A549 (cell line): ENCODE measurements at regions not wholly inside any gene's neighbourhood (a gene's known extent, or its start where the extent isn't known, plus 50 kb on each side); places are given as distances from the start of the nearest gene placed in this dataset.

Experiments used
- ATAC-seq, 2 experiments: fragments of 200-7000 bp in 1 of 2; fragments of >200 bp in 1 of 2; cut with Nextera tagmentation in 1 of 2; cut with Tn5 transposase in 1 of 2; 3 replicates each; pipeline versions ENCODE4 v1.8.0 to v1.9.1; 2018 to 2020; ENCODE audit warnings: mild to moderate bottlenecking in 1 of 2, moderate library complexity in 1 of 2
- CTCF ChIA-PET: fragments of 300-600 bp; sonication (Branson Sonifier 250); formaldehyde crosslinking; extraction: SDS; loops from one replicate; lab custom pipeline; 2021; ENCODE audit warnings: antibody characterized with exemption, inconsistent platforms; lab: Yijun Ruan, JAX
- POLR2A ChIA-PET: fragments of 350-600 bp; formaldehyde crosslinking; extraction: SDS; loops from one replicate; lab custom pipeline; 2021; ENCODE audit warnings: antibody characterized with exemption, inconsistent platforms; lab: Yijun Ruan, JAX
- DNase-seq, 2 experiments: peaks; one replicate each; pipeline versions ENCODE4 v3.0.0 to v3.0.0-alpha.2; 2011 to 2016; ENCODE audit warnings: low read depth in 1 of 2, low spot score in 1 of 2
- FAIRE-seq: peaks from 2 replicates; lab custom pipeline; 2011; peaks lifted over from hg19 to GRCh38; lab: Jason Lieb, UNC
- H3K27ac ChIP-seq, 2 experiments: fragments of >200 bp; sonication (Bioruptor Twin); formaldehyde crosslinking; 3 replicates each; pipeline ENCODE4 v1.5.1; 2016 to 2017
- H3K4me1 ChIP-seq: fragments of >200 bp; sonication (Bioruptor Twin); formaldehyde crosslinking; 3 replicates; pipeline ENCODE4 v1.6.1; 2016
- H3K4me2 ChIP-seq: fragments of >200 bp; sonication (Bioruptor Twin); formaldehyde crosslinking; 3 replicates; pipeline ENCODE4 v1.6.1; 2016
- H3K4me3 ChIP-seq: fragments of >200 bp; sonication (Bioruptor Twin); formaldehyde crosslinking; 3 replicates; pipeline ENCODE4 v1.5.1; 2016
- H3K9me3 ChIP-seq: fragments of >200 bp; sonication (Bioruptor Twin); formaldehyde crosslinking; 3 replicates; pipeline ENCODE4 v1.6.1; 2016
- CBX2 ChIP-seq: fragments of 200-600 bp; sonication (generic); IDR thresholded peaks from 2 replicates; pipeline ENCODE4 v1.6.1; 2016; ENCODE audit warnings: low read depth, mild to moderate bottlenecking, borderline replicate concordance
- CEBPB ChIP-seq, 2 experiments: fragments of >200 bp in 1 of 2; sonication (Bioruptor Twin) in 1 of 2; formaldehyde crosslinking in 1 of 2; IDR thresholded peaks; 2 replicates each; pipeline ENCODE4 v1.6.1; 2012 to 2016
- CHD2 ChIP-seq: fragments of 150-350 bp; IDR thresholded peaks from 2 replicates; pipeline ENCODE4 v1.6.1; 2014; ENCODE audit warnings: low read length; ENCODE audit not compliant: partially characterized antibody
- CHD4 ChIP-seq: fragments of 200-600 bp; sonication (generic); IDR thresholded peaks from 2 replicates; pipeline ENCODE4 v1.6.1; 2016; ENCODE audit warnings: antibody characterized with exemption, mild to moderate bottlenecking, borderline replicate concordance
- E2F6 ChIP-seq: IDR thresholded peaks from 2 replicates; pipeline ENCODE4 v1.6.1; 2012; ENCODE audit warnings: low read depth, borderline replicate concordance
- EHF ChIP-seq: fragments of 250-450 bp; sonication (Bioruptor Pico); IDR thresholded peaks from 2 replicates; pipeline ENCODE4 v1.5.0; 2020; ENCODE audit warnings: mild to moderate bottlenecking
- EHMT2 ChIP-seq: fragments of 200-600 bp; sonication (generic); IDR thresholded peaks from 2 replicates; pipeline ENCODE4 v1.6.1; 2016; ENCODE audit warnings: antibody characterized with exemption, low read depth, mild to moderate bottlenecking, moderate library complexity
- ESRRA ChIP-seq: fragments of 150-350 bp; IDR thresholded peaks from 2 replicates; pipeline ENCODE4 v1.6.1; 2014; ENCODE audit warnings: mild to moderate bottlenecking, low read length, borderline replicate concordance
- FOSB ChIP-seq: fragments of 250-450 bp; sonication (Bioruptor Pico); IDR thresholded peaks from 2 replicates; pipeline ENCODE4 v1.5.0; 2020; ENCODE audit warnings: mild to moderate bottlenecking, moderate library complexity
- FOSL2 ChIP-seq, 2 experiments: fragments of 450-650 bp in 1 of 2; fragments of >200 bp in 1 of 2; sonication (Bioruptor Twin) in 1 of 2; formaldehyde crosslinking; IDR thresholded peaks; 2 replicates each; pipeline versions ENCODE4 v1.5.0 to v1.6.1; 2016 to 2020; ENCODE audit warnings: mild to moderate bottlenecking in 1 of 2, moderate library complexity in 1 of 2
- GATA3 ChIP-seq: IDR thresholded peaks from 2 replicates; pipeline ENCODE4 v1.6.1; 2012; ENCODE audit warnings: borderline replicate concordance
- HEYL ChIP-seq: fragments of 250-450 bp; sonication (Bioruptor Pico); IDR thresholded peaks from 2 replicates; pipeline ENCODE4 v1.8.0; 2021; ENCODE audit warnings: mild to moderate bottlenecking, moderate library complexity
- HMGXB4 ChIP-seq: fragments of 250-450 bp; sonication (Bioruptor Pico); IDR thresholded peaks from 2 replicates; pipeline ENCODE4 v1.5.0; 2021; ENCODE audit warnings: mild to moderate bottlenecking, moderate library complexity, borderline replicate concordance
- HOXA7 ChIP-seq: fragments of 250-450 bp; sonication (Bioruptor Pico); IDR thresholded peaks from 2 replicates; pipeline ENCODE4 v1.5.0; 2020; ENCODE audit warnings: mild to moderate bottlenecking, moderate library complexity
- HOXB13 ChIP-seq: fragments of 250-450 bp; sonication (Bioruptor Pico); IDR thresholded peaks from 2 replicates; pipeline ENCODE4 v1.5.0; 2020; ENCODE audit warnings: low read depth, mild to moderate bottlenecking, moderate library complexity
- HOXB5 ChIP-seq: fragments of 250-450 bp; sonication (Bioruptor Pico); IDR thresholded peaks from 2 replicates; pipeline ENCODE4 v1.5.0; 2020; ENCODE audit warnings: mild to moderate bottlenecking, moderate library complexity
- JUN ChIP-seq, 2 experiments: fragments of >200 bp; sonication (Bioruptor Twin); formaldehyde crosslinking; IDR thresholded peaks; 2 replicates in 1 of 2; 3 replicates in 1 of 2; pipeline ENCODE4 v1.6.1; 2016 to 2017
- MAFK ChIP-seq: fragments of 450-650 bp; IDR thresholded peaks from 2 replicates; pipeline ENCODE4 v1.6.1; 2014; ENCODE audit not compliant: partially characterized antibody
- MYC ChIP-seq: IDR thresholded peaks from 2 replicates; pipeline ENCODE4 v1.6.1; 2012; ENCODE audit warnings: mild to moderate bottlenecking, inconsistent platforms, low read length, improper control_type of control experiment, borderline replicate concordance
- NPAS2 ChIP-seq: fragments of 250-450 bp; sonication (Bioruptor Pico); IDR thresholded peaks from 2 replicates; pipeline ENCODE4 v1.8.0; 2022; ENCODE audit warnings: mild to moderate bottlenecking, moderate library complexity, borderline replicate concordance
- NR3C1 ChIP-seq: fragments of >200 bp; sonication (Bioruptor Twin); formaldehyde crosslinking; IDR thresholded peaks from 3 replicates; pipeline ENCODE4 v1.6.1; 2017
- PHF8 ChIP-seq: fragments of 200-600 bp; sonication (generic); IDR thresholded peaks from 2 replicates; pipeline ENCODE4 v1.6.1; 2016; ENCODE audit warnings: low read depth, mild to moderate bottlenecking, antibody characterized with exemption, moderate library complexity, borderline replicate concordance
- RARB ChIP-seq: fragments of 250-450 bp; sonication (Bioruptor Pico); IDR thresholded peaks from 2 replicates; pipeline ENCODE4 v1.8.0; 2021; ENCODE audit warnings: mild to moderate bottlenecking, moderate library complexity
- RCOR1 ChIP-seq: fragments of 150-350 bp; IDR thresholded peaks from 2 replicates; pipeline ENCODE4 v1.6.1; 2014; ENCODE audit warnings: antibody characterized with exemption, low read length, low read depth
- RFX5 ChIP-seq: fragments of 450-650 bp; IDR thresholded peaks from 2 replicates; pipeline ENCODE4 v1.7.1; 2014; ENCODE audit warnings: antibody characterized with exemption, mild to moderate bottlenecking, moderate library complexity
- SREBF2 ChIP-seq: fragments of 450-650 bp; IDR thresholded peaks from 2 replicates; pipeline ENCODE4 v1.6.1; 2014; ENCODE audit warnings: mild to moderate bottlenecking, moderate library complexity
- TFCP2L1 ChIP-seq: fragments of 250-450 bp; sonication (Bioruptor Pico); IDR thresholded peaks from 2 replicates; pipeline ENCODE4 v1.5.0; 2021; ENCODE audit warnings: mild to moderate bottlenecking
- USF2 ChIP-seq: fragments of 450-650 bp; IDR thresholded peaks from 2 replicates; pipeline ENCODE4 v1.6.1; 2014; ENCODE audit warnings: antibody characterized with exemption
- ZFP36 ChIP-seq: fragments of 450-650 bp; IDR thresholded peaks from 2 replicates; pipeline ENCODE4 v1.6.1; 2014; ENCODE audit warnings: borderline replicate concordance; ENCODE audit not compliant: partially characterized antibody
- ZNF302 ChIP-seq: fragments of 250-450 bp; sonication (Bioruptor Pico); IDR thresholded peaks from 2 replicates; pipeline ENCODE4 v1.9.0; 2021; ENCODE audit warnings: inconsistent platforms, mild to moderate bottlenecking, moderate library complexity
- WGBS: methylation state at CpG from one replicate; pipeline ENCODE4 v1.1.6; 2017; ENCODE audit errors: missing lambda C conversion rate; 5-methylcytosine and 5-hydroxymethylcytosine counted together

- FAIRE-seq: no peak
- no peaks in the 10 kb centered on the region for H3K4me1 ChIP-seq
- no peak for ATAC-seq
- WGBS: 0% methylated on average over 3 of the region's 3 CpGs
- TF ChIP-seq HOXB5 (CRISPR knock-in tag) (no peak), USF2 (no peak), CEBPB (IDR thresholded peaks at IDR 0.05) (no peak), CHD4 (no peak), TFCP2L1 (no peak), PHF8 (no peak), EHMT2 (no peak), RFX5 (no peak), ZFP36 (no peak), HMGXB4 (CRISPR knock-in tag) (no peak), CHD2 (no peak), HOXA7 (CRISPR knock-in tag) (no peak), ESRRA (no peak), JUN (IDR thresholded peaks at IDR 0.05) (no peak), NR3C1 (no peak), SREBF2 (no peak), MYC (no peak)
- H3K4me2 ChIP-seq: no peak overlapping the region
- H3K9me3 ChIP-seq: no peaks in the 10 kb centered on the region
- no peak overlapping the region for H3K27ac ChIP-seq
- CTCF ChIA-PET: no interaction called here
- DNase-seq: no peak
- no peak overlapping the region for H3K4me3 ChIP-seq
- POLR2A ChIA-PET: no interaction called here
Measured at GRCh38 chr11:15698855-15699254, 584.1 kb downstream of the INSC start.

- Histone ChIP-seq H3K4me3 (no peak overlapping the region), H3K4me1 (no peaks in the 10 kb centered on the region), H3K9me3 (no peaks in the 10 kb centered on the region; the same call in 2 of the 3 replicates), H3K4me2 (no peak overlapping the region), H3K27ac (no peak overlapping the region)
- CTCF ChIA-PET: no interaction called here
- TF ChIP-seq USF2: no peak
- no peak for TF ChIP-seq E2F6
- no peak for TF ChIP-seq RFX5
- TF ChIP-seq EHF (CRISPR knock-in tag): no peak
- TF ChIP-seq FOSB (CRISPR knock-in tag): no peak
- TF ChIP-seq CHD2: no peak
- TF ChIP-seq EHMT2: no peak
- no peak for TF ChIP-seq RARB
- no peak for TF ChIP-seq FOSL2 (IDR thresholded peaks at IDR 0.05)
- no peak for TF ChIP-seq FOSL2 (CRISPR knock-in tag; IDR thresholded peaks at IDR 0.05)
- no peak for TF ChIP-seq HOXB13 (CRISPR knock-in tag)
- no peak for TF ChIP-seq GATA3
- TF ChIP-seq ZNF302: no peak
- TF ChIP-seq CBX2: no peak
- TF ChIP-seq NPAS2 (CRISPR knock-in tag): no peak
- no peak for TF ChIP-seq RCOR1
- TF ChIP-seq ZFP36: no peak
- TF ChIP-seq MAFK: no peak
- no peak for TF ChIP-seq HEYL (CRISPR knock-in tag)
- no peak for TF ChIP-seq CEBPB (IDR thresholded peaks at IDR 0.05)
- no peak for DNase-seq
- 38% methylated on average over 3 of the region's 3 CpGs for WGBS
- POLR2A ChIA-PET: no interaction called here
- FAIRE-seq: no peak
- ATAC-seq: no peak
Measured at GRCh38 chr11:15699978-15700377, 585.3 kb downstream of the INSC start.
